ACC112 (cell line): ENCODE measurements at regions not wholly inside any gene's neighbourhood (a gene's known extent, or its start where the extent isn't known, plus 50 kb on each side); places are given as distances from the start of the nearest gene placed in this dataset.

Experiments used
- H2AFZ ChIP-seq: fragments of 200-600 bp; sonication (generic); one replicate; pipeline ENCODE4 v1.6.0; 2017; ENCODE audit warnings: antibody characterized with exemption, low read length; ENCODE audit not compliant: unreplicated experiment
- H3K27ac ChIP-seq: fragments of 200-600 bp; sonication (generic); 2 replicates; pipeline ENCODE4 v1.5.1; 2014; ENCODE audit warnings: low read depth, mild to moderate bottlenecking, antibody characterized with exemption, low read length, moderate library complexity
- H3K27me3 ChIP-seq: fragments of 200-600 bp; sonication (generic); 2 replicates; pipeline ENCODE4 v1.6.1; 2014; ENCODE audit warnings: mild to moderate bottlenecking, antibody characterized with exemption, low read length, moderate library complexity, mixed read lengths; ENCODE audit not compliant: insufficient read depth
- H3K36me3 ChIP-seq: fragments of 200-600 bp; sonication (generic); 2 replicates; pipeline ENCODE4 v1.6.1; 2016; ENCODE audit warnings: mild to moderate bottlenecking, antibody characterized with exemption, low read length, moderate library complexity, mixed read lengths; ENCODE audit not compliant: insufficient read depth
- H3K4me1 ChIP-seq: fragments of 200-600 bp; sonication (generic); one replicate; pipeline ENCODE4 v1.6.1; 2016; ENCODE audit warnings: low read length, mixed read lengths; ENCODE audit not compliant: insufficient read depth, unreplicated experiment, control insufficient read depth
- H3K4me3 ChIP-seq: fragments of 200-600 bp; sonication (generic); 2 replicates; pipeline ENCODE4 v1.5.1; 2014; ENCODE audit warnings: mild to moderate bottlenecking, low read depth, low read length
- H3K79me2 ChIP-seq: fragments of 200-600 bp; sonication (generic); one replicate; pipeline ENCODE4 v1.6.0; 2016; ENCODE audit warnings: low read length; ENCODE audit not compliant: control insufficient read depth, unreplicated experiment, insufficient read depth

- H3K27ac ChIP-seq: peak overlapping the region; percentile 57
These were observed 73.2 kb upstream of the MDM1 start for GRCh38 chr12:68405343-68405781.

GRCh38 chr12:68406134-68406576 is 74.0 kb upstream of the MDM1 start:
- Histone ChIP-seq H3K27me3 (no peaks in the 10 kb centered on the region), H3K79me2 (no peaks in the 10 kb centered on the region), H2AFZ (peak overlapping the region; percentile 56), H3K4me3 (peak overlapping the region; percentile 32), H3K36me3 (no peaks in the 10 kb centered on the region), H3K27ac (peak overlapping the region; percentile 57), H3K4me1 (peaks cover 30% of the 10 kb centered on the region)

More at GRCh38 chr12:68405343-68405781, 73.2 kb upstream of the MDM1 start:
- no peaks in the 10 kb centered on the region for H3K27me3 ChIP-seq
- H3K36me3 ChIP-seq: no peaks in the 10 kb centered on the region
- H3K4me1 ChIP-seq: peaks cover 30% of the 10 kb centered on the region
- no peaks in the 10 kb centered on the region for H3K79me2 ChIP-seq
- peak overlapping the region; percentile 32; the same call in 1 of the 2 replicates for H3K4me3 ChIP-seq
- no peak overlapping the region for H2AFZ ChIP-seq

- no peak overlapping the region for H3K27ac ChIP-seq
These were observed 74.7 kb upstream of the MDM1 start for GRCh38 chr12:68406911-68407310.

GRCh38 chr12:68410018-68410660 is 78.0 kb upstream of the MDM1 start:
- no peak overlapping the region for H3K27ac ChIP-seq
- H3K27me3 ChIP-seq: no peaks in the 10 kb centered on the region
- peaks cover 17% of the 10 kb centered on the region for H3K4me1 ChIP-seq
- no peak overlapping the region for H2AFZ ChIP-seq
- no peak overlapping the region for H3K4me3 ChIP-seq
- no peaks in the 10 kb centered on the region for H3K36me3 ChIP-seq
- no peaks in the 10 kb centered on the region for H3K79me2 ChIP-seq

More at GRCh38 chr12:68406911-68407310, 74.7 kb upstream of the MDM1 start:
- H3K79me2 ChIP-seq: no peaks in the 10 kb centered on the region
- H3K4me1 ChIP-seq: peaks cover 30% of the 10 kb centered on the region
- no peaks in the 10 kb centered on the region for H3K27me3 ChIP-seq
- no peaks in the 10 kb centered on the region for H3K36me3 ChIP-seq
- no peak overlapping the region for H3K4me3 ChIP-seq
- H2AFZ ChIP-seq: no peak overlapping the region

- Histone ChIP-seq H2AFZ (no peak overlapping the region), H3K36me3 (no peaks in the 10 kb centered on the region), H3K27me3 (no peaks in the 10 kb centered on the region), H3K4me3 (no peak overlapping the region), H3K79me2 (no peaks in the 10 kb centered on the region), H3K4me1 (peaks cover 5% of the 10 kb centered on the region), H3K27ac (no peak overlapping the region)
These were observed 79.2 kb upstream of the MDM1 start for GRCh38 chr12:68411371-68411770.

- Histone ChIP-seq H3K79me2 (no peaks in the 10 kb centered on the region), H2AFZ (no peak overlapping the region), H3K4me1 (peaks cover 10% of the 10 kb centered on the region), H3K27me3 (no peaks in the 10 kb centered on the region), H3K36me3 (no peaks in the 10 kb centered on the region), H3K27ac (no peak overlapping the region), H3K4me3 (no peak overlapping the region)
These were observed 82.8 kb upstream of the MDM1 start for GRCh38 chr12:68414988-68415387.

GRCh38 chr12:68416350-68416749 is 84.2 kb upstream of the MDM1 start:
- Histone ChIP-seq H3K79me2 (no peaks in the 10 kb centered on the region), H2AFZ (no peak overlapping the region), H3K4me1 (peaks cover 21% of the 10 kb centered on the region), H3K27me3 (no peaks in the 10 kb centered on the region), H3K4me3 (no peak overlapping the region), H3K36me3 (no peaks in the 10 kb centered on the region), H3K27ac (no peak overlapping the region)

GRCh38 chr12:68416826-68417225 is 84.7 kb upstream of the MDM1 start:
- no peaks in the 10 kb centered on the region for H3K36me3 ChIP-seq
- no peaks in the 10 kb centered on the region for H3K27me3 ChIP-seq
- H3K79me2 ChIP-seq: no peaks in the 10 kb centered on the region
- no peak overlapping the region for H3K27ac ChIP-seq
- H2AFZ ChIP-seq: no peak overlapping the region
- peaks cover 21% of the 10 kb centered on the region for H3K4me1 ChIP-seq
- no peak overlapping the region for H3K4me3 ChIP-seq

GRCh38 chr12:68418137-68418460 is 85.9 kb upstream of the MDM1 start:
- Histone ChIP-seq H3K27me3 (no peaks in the 10 kb centered on the region), H3K79me2 (no peaks in the 10 kb centered on the region), H3K4me1 (peaks cover 21% of the 10 kb centered on the region)

GRCh38 chr12:68420225-68421010 is 88.3 kb upstream of the MDM1 start:
- peaks cover 21% of the 10 kb centered on the region for H3K4me1 ChIP-seq
- H3K27me3 ChIP-seq: no peaks in the 10 kb centered on the region
- H3K4me3 ChIP-seq: peak overlapping the region; percentile 62
- H3K27ac ChIP-seq: peak overlapping the region; percentile 51
- H2AFZ ChIP-seq: peak overlapping the region; percentile 87
- H3K79me2 ChIP-seq: no peaks in the 10 kb centered on the region
- H3K36me3 ChIP-seq: no peaks in the 10 kb centered on the region

More at GRCh38 chr12:68418137-68418460, 85.9 kb upstream of the MDM1 start:
- Histone ChIP-seq H3K36me3 (no peaks in the 10 kb centered on the region), H2AFZ (no peak overlapping the region), H3K27ac (no peak overlapping the region), H3K4me3 (no peak overlapping the region)

GRCh38 chr12:68422159-68422558 is 90.0 kb upstream of the MDM1 start:
- Histone ChIP-seq H3K36me3 (no peaks in the 10 kb centered on the region), H2AFZ (no peak overlapping the region), H3K79me2 (no peaks in the 10 kb centered on the region), H3K27ac (no peak overlapping the region), H3K4me1 (peaks cover 26% of the 10 kb centered on the region), H3K4me3 (no peak overlapping the region), H3K27me3 (no peaks in the 10 kb centered on the region)
